HG03064 (cell line): ENCODE measurements at regions not wholly inside any gene's neighbourhood (a gene's known extent, or its start where the extent isn't known, plus 50 kb on each side); places are given as distances from the start of the nearest gene placed in this dataset.

Source experiments
- ATAC-seq: cut with Tn5 transposase; IDR thresholded peaks from one replicate; pipeline ENCODE4 v1.9.1; 2021; ENCODE audit warnings: low read depth; ENCODE audit not compliant: unreplicated experiment

DNA sequence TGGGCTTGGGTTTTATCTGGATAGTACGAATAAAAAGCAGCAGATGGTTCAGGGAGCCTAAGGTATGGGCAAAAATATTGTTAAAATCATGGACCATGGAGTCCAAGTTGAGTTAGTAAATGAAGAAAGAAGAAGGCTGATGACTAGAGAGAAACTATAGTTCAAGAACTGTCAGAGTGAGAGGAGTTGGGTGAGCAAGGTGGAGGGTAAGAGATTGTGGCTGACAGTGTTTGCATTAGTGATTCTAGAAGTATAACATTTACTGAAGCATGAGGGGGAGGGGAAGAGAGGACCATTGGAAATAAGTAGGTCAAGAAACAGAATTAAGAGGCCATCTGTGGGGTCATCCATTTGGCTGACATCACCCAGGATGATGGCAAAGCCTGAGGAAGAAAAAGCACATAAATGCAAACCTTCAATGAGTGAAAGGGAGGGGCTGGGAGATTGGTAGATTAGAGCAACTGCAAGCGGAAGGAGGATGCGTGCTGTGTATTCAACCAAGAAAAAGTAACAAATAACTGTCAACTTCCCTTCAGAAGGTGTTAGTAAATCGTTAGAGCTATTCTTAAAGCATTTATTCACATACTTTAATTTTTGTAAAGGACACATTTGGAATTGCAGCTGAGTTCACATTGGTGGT is 392.8 kb downstream of the TSN start:
- ATAC-seq, result no peak

DNA sequence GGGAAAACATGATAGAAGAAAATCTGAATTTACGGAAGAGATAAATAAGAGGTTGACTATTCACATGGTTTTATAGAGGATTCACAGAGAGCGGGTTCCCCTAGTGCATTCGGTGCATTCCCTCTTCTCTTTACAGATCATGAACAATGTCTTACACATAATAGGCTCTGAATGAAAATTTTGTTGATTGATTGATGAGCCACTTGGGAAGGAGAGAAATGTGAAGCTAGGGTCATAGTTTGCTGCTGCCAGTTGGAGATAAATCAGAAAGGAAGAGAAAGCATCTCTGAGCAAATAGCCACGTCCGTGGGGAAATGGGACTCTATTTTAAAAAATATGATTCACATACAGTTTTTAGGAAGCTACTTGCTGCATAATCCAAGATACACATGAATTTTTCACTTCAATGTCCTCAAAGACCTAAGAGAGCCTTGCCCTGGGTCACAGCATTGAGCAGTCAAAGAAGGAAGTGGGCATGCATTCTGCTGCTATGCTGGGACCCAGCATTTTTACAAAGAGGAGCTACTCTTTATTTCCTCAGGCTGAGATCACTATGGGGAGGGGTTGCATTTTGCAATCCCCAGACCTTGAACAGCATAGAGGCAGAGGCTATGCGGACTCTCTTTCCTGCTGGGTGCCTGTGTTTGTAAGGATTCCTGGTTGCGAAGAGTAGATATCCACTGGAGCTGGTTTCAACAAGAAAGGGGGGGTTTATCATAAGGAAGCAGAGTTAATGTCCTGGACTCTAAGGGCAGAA is 395.3 kb downstream of the TSN start:
- ATAC-seq, result no peak

DNA sequence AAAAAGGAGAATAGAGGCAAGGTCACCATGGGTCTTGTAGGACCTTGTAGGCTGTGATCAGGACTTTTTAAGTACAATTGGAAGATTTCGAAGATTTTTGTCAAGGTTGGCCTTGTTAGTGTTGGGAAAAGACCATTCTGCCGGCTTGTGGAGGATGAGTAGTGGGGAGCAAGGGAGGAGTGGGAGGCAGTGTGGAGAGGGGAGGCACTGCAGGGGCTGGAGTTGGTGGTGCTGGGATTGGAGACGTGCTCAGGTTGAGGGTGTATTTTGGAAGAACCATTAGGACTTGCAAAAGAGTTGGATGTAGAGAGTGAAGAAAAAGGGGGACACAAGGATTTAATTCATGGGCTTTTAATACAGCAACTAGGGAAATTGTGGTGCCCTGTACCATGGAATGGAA is 397.1 kb downstream of the TSN start:
- no peak for ATAC-seq

DNA sequence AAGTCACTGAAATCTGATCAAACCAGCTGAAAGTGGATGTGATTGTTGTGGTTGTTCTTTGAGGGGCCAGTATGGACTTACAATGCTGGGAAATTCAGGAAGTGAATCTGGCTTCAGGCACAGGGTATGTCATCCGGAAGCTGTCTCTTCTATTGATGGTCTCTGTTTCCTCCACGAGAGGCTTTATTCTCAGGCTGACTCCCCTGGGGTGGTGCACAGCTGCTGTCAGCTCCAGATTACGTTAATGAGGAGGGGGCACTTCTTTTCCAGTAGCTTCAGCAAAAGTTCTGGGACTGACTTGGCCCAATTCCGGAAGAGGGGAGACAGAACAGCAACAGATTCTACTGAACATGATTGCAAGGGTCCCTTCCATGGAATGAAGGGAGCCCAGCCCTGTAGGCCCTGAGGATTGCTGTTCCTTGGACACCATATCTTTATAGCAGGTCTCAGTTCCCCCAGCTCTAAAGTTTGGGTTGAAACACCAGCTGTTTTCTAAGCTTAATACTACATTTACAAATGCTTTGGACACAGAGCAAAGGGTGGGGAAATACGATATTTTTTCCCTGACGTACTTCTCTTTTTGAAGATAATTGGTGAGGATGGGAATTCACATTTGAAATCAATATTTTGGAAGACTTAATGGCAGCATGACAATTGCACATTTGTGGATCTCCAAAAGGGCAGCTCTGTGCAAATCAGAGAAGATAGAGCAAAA is 400.9 kb downstream of the TSN start:
- no peak for ATAC-seq

DNA sequence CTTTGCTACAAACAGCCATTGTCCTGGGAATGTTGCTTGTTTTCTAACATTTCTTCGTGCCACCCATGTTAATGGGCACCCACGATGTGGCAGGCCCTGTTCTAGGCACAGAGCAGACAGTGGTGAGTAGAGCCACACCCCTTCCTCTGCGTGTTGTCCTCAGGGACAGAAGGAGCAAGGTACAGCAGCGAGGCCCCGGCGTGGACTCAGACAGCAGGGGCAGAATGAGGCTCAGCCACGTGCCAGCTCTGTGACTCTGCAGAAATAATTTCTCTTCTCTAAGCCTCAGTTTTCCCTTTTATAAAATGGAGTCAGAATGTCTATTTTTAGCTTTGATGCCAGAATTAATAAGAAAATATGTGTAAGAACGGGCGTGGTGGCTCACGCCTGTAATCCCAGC is 401.7 kb downstream of the TSN start:
- no peak for ATAC-seq

DNA sequence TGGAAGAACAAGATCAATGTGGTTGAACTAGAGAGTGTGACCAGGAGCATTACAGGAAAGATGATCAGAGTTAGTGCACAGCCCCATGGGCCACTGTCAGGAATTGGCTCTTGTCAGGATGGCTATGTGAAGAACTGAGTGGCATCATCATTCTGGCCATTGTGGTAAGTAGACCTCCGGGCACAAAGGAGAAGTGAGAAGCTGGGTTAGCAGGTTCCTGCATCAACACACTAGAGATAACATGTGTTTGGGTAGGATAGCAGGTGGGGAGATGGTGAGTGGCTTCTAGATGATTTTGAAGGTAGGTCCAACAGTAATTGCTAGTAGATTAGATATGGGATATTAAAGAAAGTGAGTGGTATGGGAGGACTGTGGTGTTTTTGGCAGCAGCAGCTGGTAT is 408.2 kb downstream of the TSN start:
- no peak for ATAC-seq

DNA sequence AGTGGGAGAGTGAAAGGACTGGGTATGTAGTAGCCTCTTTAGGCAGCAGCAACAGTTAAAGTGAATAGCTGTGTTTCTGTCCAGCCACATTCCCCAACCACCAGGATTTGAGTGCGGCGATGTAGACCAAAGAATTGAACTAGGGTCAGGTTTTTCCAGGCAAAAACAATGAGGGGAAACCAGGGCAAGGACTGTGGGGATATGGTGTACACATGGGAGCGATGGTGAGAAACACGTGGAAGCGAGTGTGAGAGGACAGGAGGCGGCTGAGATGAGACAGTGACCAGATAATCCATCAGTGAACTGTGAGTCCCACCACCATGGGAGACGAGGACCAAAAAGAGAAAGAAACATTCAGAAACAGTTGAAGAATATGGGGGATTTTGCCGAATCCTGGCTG is 409.5 kb downstream of the TSN start:
- ATAC-seq, result no peak

DNA sequence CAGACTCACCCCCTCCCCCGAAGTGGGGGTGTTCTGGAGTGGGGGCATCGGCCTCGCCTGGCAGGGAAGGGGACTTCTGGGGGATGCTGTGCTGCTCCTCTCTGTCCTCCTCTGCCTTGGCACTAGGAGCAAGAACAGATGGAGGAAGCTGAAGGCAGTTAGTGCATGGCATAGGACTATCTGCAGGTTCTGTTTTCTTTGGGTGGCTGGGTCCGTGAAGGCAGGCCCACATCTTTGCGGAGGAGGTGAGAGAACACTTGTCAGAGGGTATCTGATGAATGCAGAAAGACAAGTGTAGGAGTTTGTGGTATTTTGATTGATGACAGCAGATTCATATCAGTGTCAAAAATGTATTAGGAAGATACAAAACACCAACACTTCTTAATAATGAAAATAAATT is 411.4 kb downstream of the TSN start:
- ATAC-seq, result no peak

DNA sequence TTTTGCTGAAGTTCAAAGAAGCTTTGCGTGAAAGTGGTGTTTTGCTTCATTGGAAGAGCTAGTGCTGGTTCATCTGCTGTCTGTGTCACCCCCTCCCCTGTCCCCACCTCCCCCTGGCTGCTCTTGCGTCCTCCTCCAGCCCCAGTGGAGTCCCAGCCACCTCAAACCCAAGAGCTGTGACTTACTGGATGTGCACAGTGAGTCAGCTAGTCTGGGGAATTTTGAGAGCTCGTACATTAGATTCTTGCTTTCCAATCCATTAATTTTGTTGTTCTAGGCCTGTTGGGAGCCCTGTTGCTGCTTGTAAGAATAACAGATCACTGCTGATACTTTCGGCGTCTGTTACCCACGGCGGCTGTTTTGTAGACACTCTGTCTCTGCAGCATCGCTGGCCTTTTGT is 412.1 kb downstream of the TSN start:
- no peak for ATAC-seq

DNA sequence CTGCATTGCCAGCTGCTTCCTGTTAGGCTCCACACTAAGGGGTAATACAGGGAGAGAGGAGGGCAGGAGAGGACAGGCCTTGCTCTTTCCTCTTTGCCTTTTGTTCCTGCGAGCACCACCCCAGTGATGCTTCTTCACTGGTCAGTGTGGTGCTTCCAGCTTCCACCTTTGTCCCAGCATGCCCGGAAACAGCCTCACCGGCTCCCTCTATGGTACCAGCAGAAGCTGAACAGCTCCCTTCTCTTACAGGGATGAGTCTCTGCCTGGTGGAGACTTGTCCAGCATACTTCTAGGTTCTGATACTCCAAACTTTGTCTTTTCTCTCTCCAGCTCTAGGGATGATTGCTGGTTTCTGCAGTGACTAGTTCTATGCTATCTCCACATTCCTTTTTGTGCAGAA is 413.3 kb downstream of the TSN start:
- ATAC-seq, result no peak

DNA sequence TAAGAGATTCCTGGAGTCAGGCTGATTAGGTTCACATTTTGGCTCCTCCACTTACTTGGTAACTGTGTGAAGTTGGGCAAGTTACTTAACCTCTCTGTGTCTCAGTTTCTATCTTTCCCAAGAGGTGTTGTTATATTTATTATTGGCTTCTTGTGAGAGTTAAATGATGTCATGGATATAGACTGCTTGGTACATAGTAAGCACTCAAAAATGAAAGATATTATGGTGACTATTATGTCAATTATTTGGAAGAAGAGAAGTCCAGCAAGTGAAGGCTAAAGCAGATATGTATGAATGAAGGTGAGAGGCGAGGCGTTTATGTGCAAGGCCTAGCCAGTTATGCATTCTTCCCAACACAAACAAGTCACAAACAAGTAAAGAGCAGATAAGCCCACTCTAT is 417.4 kb downstream of the TSN start:
- no peak for ATAC-seq

DNA sequence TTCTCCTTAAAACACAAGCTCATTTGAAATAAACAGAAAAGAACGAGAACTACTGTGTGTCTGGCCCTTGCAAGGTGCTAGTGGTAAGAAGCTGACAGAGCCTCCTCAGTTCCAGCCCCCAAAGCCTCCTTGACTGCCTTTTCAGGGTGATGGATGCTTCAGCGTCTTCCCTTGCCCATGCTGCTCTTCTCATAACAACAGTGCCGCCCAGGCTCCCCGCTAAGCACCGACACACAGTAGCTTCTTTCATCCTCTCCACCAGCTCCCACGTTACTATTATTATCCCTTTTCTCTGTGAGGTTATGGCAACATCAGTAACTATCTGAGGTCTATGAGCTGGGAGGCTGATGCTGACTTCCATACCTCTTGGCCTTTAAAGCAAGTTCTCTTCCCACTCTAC is 418.6 kb downstream of the TSN start:
- ATAC-seq, result no peak

DNA sequence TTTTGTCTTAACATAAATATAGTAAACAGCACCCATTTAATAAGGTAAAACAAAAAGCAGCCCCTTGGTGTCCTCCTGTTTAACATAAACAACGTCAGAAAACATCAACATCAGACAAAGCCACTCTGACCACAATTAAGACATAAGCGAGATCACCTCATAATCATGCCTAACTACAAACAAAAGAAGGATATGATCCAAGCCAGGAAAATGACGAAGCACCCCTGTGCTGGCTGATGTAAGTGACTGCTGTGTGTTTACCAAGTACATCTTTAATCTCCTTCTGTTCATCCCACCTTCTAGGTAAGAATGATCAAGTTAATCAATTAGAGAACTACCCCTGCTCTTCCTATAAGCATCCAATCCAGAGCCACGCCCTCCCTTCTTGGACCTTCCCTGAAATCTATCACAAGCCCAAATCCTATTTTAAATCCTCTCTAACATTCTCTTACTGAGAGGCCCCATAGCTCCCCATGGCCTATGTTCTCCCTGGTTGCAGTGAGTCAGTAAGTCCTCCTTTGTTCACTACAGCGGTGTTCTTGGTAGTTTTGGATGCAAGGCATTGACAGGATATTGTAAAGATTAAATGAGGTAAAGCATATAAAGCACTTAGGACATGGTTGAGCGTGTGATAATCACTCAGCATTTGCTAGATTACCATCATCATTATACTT is 424.2 kb downstream of the TSN start:
- no peak for ATAC-seq

DNA sequence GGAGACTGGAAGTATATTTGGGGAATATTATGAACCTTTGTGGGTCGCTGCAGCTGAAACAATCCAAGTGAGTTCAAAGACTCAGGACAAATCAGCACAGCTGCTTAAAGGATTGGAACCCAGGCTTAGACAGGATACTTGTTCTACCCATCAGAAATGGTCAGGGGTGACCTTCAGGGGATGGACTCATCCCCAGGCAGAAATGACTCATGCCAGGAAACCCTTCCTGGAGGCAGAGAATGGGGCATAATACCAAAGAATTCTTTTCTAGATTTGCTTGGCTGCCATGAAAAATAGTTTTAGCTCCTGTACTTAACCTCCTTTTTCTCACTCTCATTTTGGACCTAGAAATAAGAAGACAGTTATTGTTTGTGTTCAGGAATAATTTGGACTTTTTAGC is 425.5 kb downstream of the TSN start:
- no peak for ATAC-seq

DNA sequence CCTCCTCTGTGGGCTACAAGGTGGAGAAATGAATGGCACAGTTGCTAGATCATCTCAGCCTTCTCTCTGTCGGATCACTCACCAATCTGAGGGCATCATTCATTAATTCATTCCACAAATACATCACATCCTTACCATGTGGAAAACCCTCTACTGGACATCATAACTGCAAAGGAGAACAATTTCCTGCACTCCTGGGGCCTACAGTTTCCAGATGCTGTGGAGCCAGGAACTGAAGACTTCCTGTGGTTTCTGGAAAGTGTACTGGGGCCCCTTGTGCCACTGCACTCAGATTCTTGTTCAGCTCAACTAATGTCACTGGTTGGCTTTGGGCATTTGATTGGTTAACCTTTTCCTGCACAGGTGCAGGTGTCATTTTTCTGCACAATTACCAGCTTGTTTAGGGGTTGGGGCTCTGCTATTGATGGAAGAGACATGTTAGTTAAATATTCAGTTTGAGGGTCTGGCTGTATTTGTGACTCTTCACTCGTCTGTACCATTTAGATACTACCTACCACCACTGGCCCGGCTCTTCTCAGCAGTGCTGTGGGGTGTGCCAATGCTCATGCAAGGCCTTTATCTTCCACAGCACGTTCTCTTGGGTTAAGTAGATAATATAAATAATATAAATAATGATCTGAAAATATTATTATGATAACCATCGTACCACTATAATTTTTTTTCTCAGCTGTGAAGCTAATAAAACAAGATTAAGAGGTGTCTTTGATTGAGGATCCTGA is 427.3 kb downstream of the TSN start:
- no peak for ATAC-seq

DNA sequence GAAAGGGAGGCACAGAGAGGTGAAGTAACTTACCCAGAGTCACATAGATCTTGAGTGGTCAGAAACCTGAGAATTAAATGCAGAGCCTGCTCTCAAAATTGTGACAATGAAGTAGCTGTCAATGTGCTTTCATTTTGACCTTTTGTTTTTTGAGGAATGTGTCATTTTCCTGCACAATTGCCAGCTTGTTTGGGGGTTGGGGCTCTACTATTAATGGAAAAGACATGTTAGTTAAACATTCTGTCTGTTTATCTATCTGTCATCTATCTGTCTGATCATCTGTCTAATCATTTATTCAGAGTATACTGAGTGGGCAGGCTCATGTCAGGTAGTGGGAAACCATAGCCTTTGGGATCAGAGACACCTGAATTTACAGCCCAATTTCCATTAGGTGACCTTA is 428.4 kb downstream of the TSN start:
- no peak for ATAC-seq

DNA sequence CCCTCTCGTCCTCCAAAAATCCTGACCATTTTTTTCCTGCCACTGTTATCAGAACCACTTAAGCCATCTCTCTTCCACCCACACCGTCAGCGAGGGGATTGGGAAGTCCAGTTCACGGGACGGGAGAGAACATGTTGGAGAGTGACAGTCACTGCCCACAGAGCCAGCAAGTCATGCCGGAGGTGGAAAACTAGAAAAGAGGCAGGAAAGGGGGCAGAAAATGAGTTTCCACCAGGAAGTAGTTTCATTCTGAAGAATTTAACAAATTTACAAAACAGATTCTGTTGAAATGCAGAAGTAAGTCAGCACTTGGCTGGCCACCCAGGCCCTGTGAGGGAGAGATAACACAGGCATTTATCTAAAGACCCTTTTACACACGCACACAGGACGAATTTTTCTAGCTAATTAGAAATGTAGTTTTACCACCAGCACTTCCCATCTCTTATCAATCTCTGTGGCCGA is 431.3 kb downstream of the TSN start:
- ATAC-seq, result no peak

DNA sequence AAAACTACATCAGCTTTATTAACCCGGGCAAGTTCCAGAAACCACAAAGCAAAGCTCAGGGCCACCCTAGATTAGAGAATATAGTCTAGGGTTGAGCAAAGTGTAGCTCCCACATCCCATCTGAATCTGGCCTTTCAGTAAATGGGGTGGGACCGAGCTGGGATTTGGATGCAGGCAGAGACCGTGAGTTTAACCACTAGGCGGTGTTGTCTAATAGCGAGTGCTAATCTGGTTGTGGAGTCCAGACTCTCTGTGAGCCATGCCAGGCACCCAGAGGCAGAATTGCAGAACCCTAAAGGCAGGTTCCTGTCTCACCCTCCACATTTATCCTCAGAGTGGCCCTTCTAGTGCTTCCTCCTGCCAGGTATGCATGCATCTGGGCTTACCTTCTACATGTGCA is 435.9 kb downstream of the TSN start:
- no peak for ATAC-seq

DNA sequence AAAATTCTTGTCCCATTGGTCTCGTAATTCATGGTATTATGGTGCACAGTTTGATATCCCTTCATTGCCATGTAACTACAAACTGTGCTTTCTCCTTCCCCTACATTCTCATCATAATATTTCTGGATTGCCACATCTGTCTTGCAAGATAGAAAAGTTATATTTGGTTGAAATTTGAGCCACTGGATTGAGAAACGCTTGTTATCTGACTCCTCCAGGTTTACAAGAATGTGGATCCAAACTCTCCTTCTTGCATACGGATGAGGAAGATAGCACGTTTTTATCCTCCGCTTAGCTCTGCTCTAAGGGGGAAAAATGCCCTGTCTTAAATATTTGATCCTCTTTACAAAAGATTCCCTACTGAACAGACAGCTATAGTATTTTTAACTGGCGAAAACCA is 438.2 kb downstream of the TSN start:
- no peak for ATAC-seq

DNA sequence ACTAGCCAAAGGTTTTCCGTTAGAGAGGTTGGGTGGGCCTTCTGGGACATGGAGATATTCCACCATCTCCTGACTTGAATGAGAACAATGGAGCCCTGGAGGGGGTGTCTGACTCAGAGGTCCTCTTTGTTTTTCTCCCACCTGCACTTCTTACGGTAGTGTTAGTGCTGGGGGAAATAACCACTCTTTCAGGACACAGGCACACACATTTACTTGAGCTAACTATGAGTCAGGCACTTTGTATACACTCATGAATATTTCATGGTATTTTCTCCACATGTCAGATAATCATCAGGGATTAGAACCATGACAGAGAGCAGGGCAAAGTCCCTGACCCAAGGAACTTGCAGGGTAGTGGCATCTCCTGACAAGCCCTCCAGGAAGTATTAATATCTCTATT is 439.1 kb downstream of the TSN start:
- no peak for ATAC-seq

DNA sequence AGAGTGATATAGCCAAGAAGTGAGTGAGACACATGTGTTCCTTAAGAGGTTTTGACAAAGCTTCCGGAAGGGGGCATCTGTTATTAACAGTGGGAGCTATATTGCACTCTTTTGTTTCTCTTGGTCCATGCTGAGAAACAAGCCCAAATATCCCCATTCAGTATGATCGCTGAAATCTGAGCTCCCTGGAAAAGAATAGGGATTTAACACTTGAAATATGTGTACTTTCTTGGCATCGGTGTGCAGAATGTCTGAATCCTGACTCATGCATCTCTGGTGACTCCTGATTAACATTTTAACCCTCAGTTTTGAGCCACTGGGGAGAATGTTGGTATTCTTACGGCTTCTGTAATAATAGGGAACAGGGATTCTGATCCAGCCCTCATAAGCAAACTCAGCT is 448.1 kb downstream of the TSN start:
- ATAC-seq, result no peak
